ENCODE measurements at regions not wholly inside any gene's neighbourhood (a gene's known extent, or its start where the extent isn't known, plus 50 kb on each side); places are given as distances from the start of the nearest gene placed in this dataset.

GRCh38 chr6:163850874-163851273 lies 436.4 kb downstream of the QKI start:
- no peaks in the 10 kb centered on the region for H3K79me2 ChIP-seq (ENCODE audit: insufficient read depth, low read length)
- H3K14ac ChIP-seq (ENCODE audit: insufficient read depth, low read length): no peak overlapping the region
- H2BK120ac ChIP-seq (ENCODE audit: low read depth, low read length, poor library complexity, severe bottlenecking): no peak overlapping the region
- H3K18ac ChIP-seq (ENCODE audit: insufficient read length, low read depth, low read length): no peak overlapping the region
- Mint-ChIP-seq H3K4me1 (peaks cover 9 to 10% of the 10 kb centered on the region in 2 experiments), H3K4me3 (no peak overlapping the region), H3K36me3 (ENCODE audit: insufficient read depth in 1 of 3, low read depth in 3 of 3) (peaks cover 4 to 16% (median 5%) of the 10 kb centered on the region in 3 experiments; a peak in 5 of 7 replicates), H3K27me3 (ENCODE audit: low read depth) (no peaks in the 10 kb centered on the region; the same call in 1 of the 2 replicates), H3K27ac (no peak overlapping the region), H3K9me3 (peaks cover 12 to 13% of the 10 kb centered on the region in 2 experiments)
- H3K4me1 ChIP-seq (ENCODE audit: insufficient read depth, low read length): peaks cover 6% of the 10 kb centered on the region; the same call in 1 of the 2 replicates
- no peaks in the 10 kb centered on the region for H3K27me3 ChIP-seq (ENCODE audit: insufficient read depth, low read length)
- H3T11ph ChIP-seq (ENCODE audit: low read length): no peak overlapping the region
- no peak overlapping the region for H4K91ac ChIP-seq (ENCODE audit: insufficient read length, low read depth, low read length)
- H2BK15ac ChIP-seq (ENCODE audit: low read depth, low read length): no peak overlapping the region
- no peak overlapping the region for H4K5ac ChIP-seq (ENCODE audit: insufficient read length, low read depth, low read length)
- H4K8ac ChIP-seq (replicated peaks; ENCODE audit: insufficient read length, low read depth, low read length): no peak overlapping the region
- H3K4me2 ChIP-seq (ENCODE audit: insufficient read depth, insufficient read length, low read length): no peak overlapping the region
- H3K27ac ChIP-seq (ENCODE audit: insufficient read length, low read depth, low read length): no peak overlapping the region
- no peak overlapping the region for H3K23ac ChIP-seq (ENCODE audit: insufficient read length, low read depth, low read length)
- no peak for TF ChIP-seq CTCF (conservative IDR thresholded peaks at IDR 0.05)
- no peak for DNase-seq
- H2BK20ac ChIP-seq (ENCODE audit: low read depth, low read length, poor library complexity, severe bottlenecking): no peak overlapping the region
- H2BK12ac ChIP-seq (ENCODE audit: insufficient read length, low read depth, low read length): no peak overlapping the region
- H2BK5ac ChIP-seq (ENCODE audit: insufficient read length, low read length): no peak overlapping the region
- H4K20me1 ChIP-seq (ENCODE audit: control insufficient read depth, insufficient read depth, insufficient read length): no peaks in the 10 kb centered on the region
- H3K56ac ChIP-seq (ENCODE audit: insufficient read length, low read depth, low read length): no peak overlapping the region
- H3K23me2 ChIP-seq (ENCODE audit: insufficient read length, low read depth, low read length, poor library complexity, severe bottlenecking): no peaks in the 10 kb centered on the region
- no peak overlapping the region for H3K9ac ChIP-seq (ENCODE audit: extremely low read depth, insufficient read length, low read length)
- H3K9me3 ChIP-seq (ENCODE audit: control insufficient read depth, low read depth, low read length): no peaks in the 10 kb centered on the region
- no peaks in the 10 kb centered on the region for H3K79me1 ChIP-seq (ENCODE audit: insufficient read depth, low read depth, low read length, poor library complexity, severe bottlenecking)
- H2AFZ ChIP-seq (ENCODE audit: low read length): no peak overlapping the region
- H2AK5ac ChIP-seq (ENCODE audit: insufficient read length, low read length): no peak overlapping the region
- no peak overlapping the region for H3K4ac ChIP-seq (ENCODE audit: low read depth, low read length)

All from H9 (cell line).